SH-SY5Y (cell line): ENCODE measurements at regions not wholly inside any gene's neighbourhood (a gene's known extent, or its start where the extent isn't known, plus 50 kb on each side); places are given as distances from the start of the nearest gene placed in this dataset.

Experiments used
- GATA2 ChIP-seq: IDR thresholded peaks from 2 replicates; pipeline ENCODE4 v1.6.1; 2011; ENCODE audit warnings: mild to moderate bottlenecking, low read depth, low read length
- GATA3 ChIP-seq: IDR thresholded peaks from 2 replicates; pipeline ENCODE4 v1.6.1; 2011; ENCODE audit warnings: low read depth, mild to moderate bottlenecking, low read length, moderate library complexity

- TF ChIP-seq GATA3 = no peak
- TF ChIP-seq GATA2 = no peak
Measured at GRCh38 chr5:108581026-108581425, 166.7 kb upstream of the FER start.
